Liver (tissue), 8 donors: ENCODE measurements at regions not wholly inside any gene's neighbourhood (a gene's known extent, or its start where the extent isn't known, plus 50 kb on each side); places are given as distances from the start of the nearest gene placed in this dataset.

Experiments used
- DNase-seq: peaks from one replicate; pipeline ENCODE4 v3.0.0-alpha.2; 2017; ENCODE audit warnings: low spot score
- H3K27ac ChIP-seq, 2 donors: one replicate each; pipeline ENCODE4 v1.7.0; 2013; ENCODE audit warnings: inconsistent platforms in 2 of 2, low read length in 2 of 2, control low read depth in 1 of 2, low read depth in 1 of 2, mild to moderate bottlenecking in 1 of 2
- H3K27me3 ChIP-seq, 4 donors: one replicate each; pipeline versions ENCODE4 v1.6.1 to v1.7.0; 2013; ENCODE audit warnings: low read length in 3 of 4, inconsistent platforms in 1 of 4, mild to moderate bottlenecking in 1 of 4, moderate library complexity in 1 of 4; ENCODE audit not compliant: control insufficient read depth in 4 of 4, insufficient read depth in 4 of 4
- H3K36me3 ChIP-seq, 4 donors: one replicate each; pipeline versions ENCODE4 v1.6.1 to v1.7.0; 2013; ENCODE audit warnings: low read length in 3 of 4, mild to moderate bottlenecking in 3 of 4, low read depth in 1 of 4, moderate library complexity in 1 of 4; ENCODE audit not compliant: control insufficient read depth in 4 of 4, insufficient read depth in 3 of 4
- H3K4me1 ChIP-seq, 4 donors: one replicate each; pipeline versions ENCODE4 v1.6.1 to v1.7.0; 2013; ENCODE audit warnings: low read length in 3 of 4, mild to moderate bottlenecking in 3 of 4, moderate library complexity in 1 of 4; ENCODE audit not compliant: control insufficient read depth in 4 of 4, insufficient read depth in 4 of 4
- H3K4me3 ChIP-seq, 3 donors: one replicate each; pipeline versions ENCODE4 v1.6.1 to v1.7.0; 2013; ENCODE audit warnings: low read length in 3 of 3, control low read depth in 1 of 3, low read depth in 1 of 3, mild to moderate bottlenecking in 1 of 3
- H3K9ac ChIP-seq, 2 donors: one replicate each; pipeline ENCODE4 v1.7.0; 2013; ENCODE audit warnings: low read length in 2 of 2, mild to moderate bottlenecking in 2 of 2, moderate library complexity in 2 of 2, control low read depth in 1 of 2, low read depth in 1 of 2
- H3K9me3 ChIP-seq, 4 donors: one replicate each; pipeline versions ENCODE4 v1.6.1 to v1.7.0; 2013; ENCODE audit warnings: low read length in 3 of 4; ENCODE audit not compliant: control insufficient read depth in 4 of 4
- EGR1 ChIP-seq, 2 donors: IDR thresholded peaks; 2 replicates each; pipeline ENCODE4 v1.6.1; 2016 to 2018; ENCODE audit warnings: antibody characterized with exemption in 2 of 2, low read depth in 2 of 2
- FOXA1 ChIP-seq: IDR thresholded peaks from 2 replicates; pipeline ENCODE4 v1.6.1; 2016; ENCODE audit warnings: antibody characterized with exemption
- FOXA2 ChIP-seq: IDR thresholded peaks from 2 replicates; pipeline ENCODE4 v1.6.1; 2016; ENCODE audit warnings: antibody characterized with exemption
- GABPA ChIP-seq, 2 donors: IDR thresholded peaks in 1 of 2; conservative IDR thresholded peaks in 1 of 2; 2 replicates each; pipeline ENCODE4 v1.6.1; 2016; ENCODE audit warnings: antibody characterized with exemption in 2 of 2, mild to moderate bottlenecking in 1 of 2, moderate library complexity in 1 of 2
- HNF4A ChIP-seq, 2 donors: conservative IDR thresholded peaks; 2 replicates each; pipeline ENCODE4 v1.6.1; 2016; ENCODE audit warnings: antibody characterized with exemption in 2 of 2, mild to moderate bottlenecking in 2 of 2
- HNF4G ChIP-seq: IDR thresholded peaks from 2 replicates; pipeline ENCODE4 v1.6.1; 2016; ENCODE audit warnings: antibody characterized with exemption
- JUND ChIP-seq, 2 donors: IDR thresholded peaks; 2 replicates each; pipeline ENCODE4 v1.6.1; 2016; ENCODE audit warnings: antibody characterized with exemption in 2 of 2
- NR2F2 ChIP-seq: IDR thresholded peaks from 2 replicates; pipeline ENCODE4 v1.6.1; 2016; ENCODE audit warnings: antibody characterized with exemption
- RAD21 ChIP-seq, 2 donors: IDR thresholded peaks; 2 replicates each; pipeline ENCODE4 v1.6.1; 2016; ENCODE audit warnings: antibody characterized with exemption in 2 of 2, mild to moderate bottlenecking in 2 of 2
- RXRA ChIP-seq, 2 donors: IDR thresholded peaks; 2 replicates each; pipeline ENCODE4 v1.6.1; 2017 to 2018; ENCODE audit warnings: antibody characterized with exemption in 2 of 2, mild to moderate bottlenecking in 1 of 2
- SP1 ChIP-seq: IDR thresholded peaks from 2 replicates; pipeline ENCODE4 v1.6.1; 2018; ENCODE audit warnings: antibody characterized with exemption, mild to moderate bottlenecking
- TAF1 ChIP-seq: conservative IDR thresholded peaks from 2 replicates; pipeline ENCODE4 v1.6.1; 2016; ENCODE audit warnings: antibody characterized with exemption, mild to moderate bottlenecking
- YY1 ChIP-seq: IDR thresholded peaks from 2 replicates; pipeline ENCODE4 v1.6.1; 2016; ENCODE audit warnings: antibody characterized with exemption, mild to moderate bottlenecking
- WGBS: extraction: QIAGEN DNeasy Blood & Tissue Kit; methylation state at CpG from one replicate; pipeline ENCODE4 v1.1.7; 2013; 5-methylcytosine and 5-hydroxymethylcytosine counted together
- TF ChIP-seq, protein P1 (sequence below): IDR thresholded peaks from 2 replicates; pipeline ENCODE4 v1.6.1; 2016; ENCODE audit warnings: antibody characterized with exemption, mild to moderate bottlenecking
- TF ChIP-seq, protein P2 (sequence below): fragments of 150-350 bp; IDR thresholded peaks from 2 replicates; pipeline ENCODE4 v1.5.1; 2017; ENCODE audit warnings: improper control_type of control experiment, low read depth, low read length; ENCODE audit not compliant: missing input control
- TF ChIP-seq, protein P3 (sequence below): IDR thresholded peaks from 2 replicates; pipeline ENCODE4 v1.6.1; 2016; ENCODE audit warnings: antibody characterized with exemption
- TF ChIP-seq, protein P4 (sequence below): IDR thresholded peaks from 2 replicates; pipeline ENCODE4 v1.6.1; 2016; ENCODE audit warnings: antibody characterized with exemption
- TF ChIP-seq, protein P5 (sequence below): IDR thresholded peaks from 2 replicates; pipeline ENCODE4 v1.6.1; 2016; ENCODE audit warnings: antibody characterized with exemption
- donor health status: healthy.
- donor health status: healthy.
- donor health status: healthy.
- donor health status: healthy.
- donor health status: healthy.

DNA sequence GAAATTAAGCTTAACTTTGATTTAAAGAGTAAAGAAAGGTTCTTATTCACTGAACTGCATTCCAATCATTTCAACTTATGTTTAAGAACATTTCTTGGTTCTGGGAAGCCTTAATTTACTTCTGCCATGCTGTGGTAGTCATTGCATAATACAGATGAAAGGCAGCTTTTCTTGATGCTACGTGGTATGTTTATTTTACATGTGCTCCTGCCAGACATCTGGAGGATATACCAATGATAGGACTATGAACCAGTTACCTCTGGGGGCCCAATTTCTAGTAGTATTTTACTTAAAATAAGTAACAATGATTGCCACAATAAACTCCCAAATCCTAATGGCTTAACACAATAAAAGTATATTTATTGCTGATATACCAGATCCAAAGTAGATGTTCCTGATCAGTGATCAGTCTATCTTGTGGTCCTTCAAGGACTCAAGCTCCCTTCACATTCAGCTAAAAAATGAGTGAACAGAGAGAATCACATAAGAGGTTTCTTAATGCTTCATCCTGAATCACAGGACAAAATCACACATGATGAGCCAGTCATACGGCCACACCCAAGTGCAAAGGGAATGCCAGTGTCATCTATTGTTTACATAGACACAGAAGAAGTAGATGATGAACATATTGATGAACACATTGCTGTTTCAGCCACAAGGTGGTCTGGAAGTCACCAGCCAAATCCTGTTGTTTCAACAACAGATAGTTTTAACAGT is 56.5 kb upstream of the CCN2 start:
- Histone ChIP-seq H3K9me3 (peaks cover 0 to 3% (median 0%) of the 10 kb centered on the region in 4 donors), H3K4me1 (peaks cover 0 to 5% (median 0%) of the 10 kb centered on the region in 4 donors), H3K4me3 (no peak overlapping the region), H3K36me3 (no peaks in the 10 kb centered on the region), H3K27ac (no peak overlapping the region), H3K9ac (no peak overlapping the region), H3K27me3 (no peaks in the 10 kb centered on the region)
- no peak for DNase-seq
- TF ChIP-seq FOXA1 (no peak), GABPA (IDR thresholded peaks at IDR 0.05 in 1 of 2, conservative IDR thresholded peaks at IDR 0.05 in 1 of 2) (no peak), HNF4A (conservative IDR thresholded peaks at IDR 0.05) (no peak), NR2F2 (no peak), TAF1 (no peak), HNF4G (no peak), RAD21 (IDR thresholded peaks at IDR 0.05) (no peak), JUND (IDR thresholded peaks at IDR 0.05) (no peak), EGR1 (IDR thresholded peaks at IDR 0.05; ENCODE audit: low read depth in 2 of 2) (no peak), FOXA2 (no peak), SP1 (no peak), RXRA (IDR thresholded peaks at IDR 0.05) (no peak), YY1 (no peak)
- TF ChIP-seq, protein P1, sequence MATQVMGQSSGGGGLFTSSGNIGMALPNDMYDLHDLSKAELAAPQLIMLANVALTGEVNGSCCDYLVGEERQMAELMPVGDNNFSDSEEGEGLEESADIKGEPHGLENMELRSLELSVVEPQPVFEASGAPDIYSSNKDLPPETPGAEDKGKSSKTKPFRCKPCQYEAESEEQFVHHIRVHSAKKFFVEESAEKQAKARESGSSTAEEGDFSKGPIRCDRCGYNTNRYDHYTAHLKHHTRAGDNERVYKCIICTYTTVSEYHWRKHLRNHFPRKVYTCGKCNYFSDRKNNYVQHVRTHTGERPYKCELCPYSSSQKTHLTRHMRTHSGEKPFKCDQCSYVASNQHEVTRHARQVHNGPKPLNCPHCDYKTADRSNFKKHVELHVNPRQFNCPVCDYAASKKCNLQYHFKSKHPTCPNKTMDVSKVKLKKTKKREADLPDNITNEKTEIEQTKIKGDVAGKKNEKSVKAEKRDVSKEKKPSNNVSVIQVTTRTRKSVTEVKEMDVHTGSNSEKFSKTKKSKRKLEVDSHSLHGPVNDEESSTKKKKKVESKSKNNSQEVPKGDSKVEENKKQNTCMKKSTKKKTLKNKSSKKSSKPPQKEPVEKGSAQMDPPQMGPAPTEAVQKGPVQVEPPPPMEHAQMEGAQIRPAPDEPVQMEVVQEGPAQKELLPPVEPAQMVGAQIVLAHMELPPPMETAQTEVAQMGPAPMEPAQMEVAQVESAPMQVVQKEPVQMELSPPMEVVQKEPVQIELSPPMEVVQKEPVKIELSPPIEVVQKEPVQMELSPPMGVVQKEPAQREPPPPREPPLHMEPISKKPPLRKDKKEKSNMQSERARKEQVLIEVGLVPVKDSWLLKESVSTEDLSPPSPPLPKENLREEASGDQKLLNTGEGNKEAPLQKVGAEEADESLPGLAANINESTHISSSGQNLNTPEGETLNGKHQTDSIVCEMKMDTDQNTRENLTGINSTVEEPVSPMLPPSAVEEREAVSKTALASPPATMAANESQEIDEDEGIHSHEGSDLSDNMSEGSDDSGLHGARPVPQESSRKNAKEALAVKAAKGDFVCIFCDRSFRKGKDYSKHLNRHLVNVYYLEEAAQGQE, result no peak
- TF ChIP-seq, protein P2, sequence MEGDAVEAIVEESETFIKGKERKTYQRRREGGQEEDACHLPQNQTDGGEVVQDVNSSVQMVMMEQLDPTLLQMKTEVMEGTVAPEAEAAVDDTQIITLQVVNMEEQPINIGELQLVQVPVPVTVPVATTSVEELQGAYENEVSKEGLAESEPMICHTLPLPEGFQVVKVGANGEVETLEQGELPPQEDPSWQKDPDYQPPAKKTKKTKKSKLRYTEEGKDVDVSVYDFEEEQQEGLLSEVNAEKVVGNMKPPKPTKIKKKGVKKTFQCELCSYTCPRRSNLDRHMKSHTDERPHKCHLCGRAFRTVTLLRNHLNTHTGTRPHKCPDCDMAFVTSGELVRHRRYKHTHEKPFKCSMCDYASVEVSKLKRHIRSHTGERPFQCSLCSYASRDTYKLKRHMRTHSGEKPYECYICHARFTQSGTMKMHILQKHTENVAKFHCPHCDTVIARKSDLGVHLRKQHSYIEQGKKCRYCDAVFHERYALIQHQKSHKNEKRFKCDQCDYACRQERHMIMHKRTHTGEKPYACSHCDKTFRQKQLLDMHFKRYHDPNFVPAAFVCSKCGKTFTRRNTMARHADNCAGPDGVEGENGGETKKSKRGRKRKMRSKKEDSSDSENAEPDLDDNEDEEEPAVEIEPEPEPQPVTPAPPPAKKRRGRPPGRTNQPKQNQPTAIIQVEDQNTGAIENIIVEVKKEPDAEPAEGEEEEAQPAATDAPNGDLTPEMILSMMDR, result no peak
- TF ChIP-seq, protein P3, sequence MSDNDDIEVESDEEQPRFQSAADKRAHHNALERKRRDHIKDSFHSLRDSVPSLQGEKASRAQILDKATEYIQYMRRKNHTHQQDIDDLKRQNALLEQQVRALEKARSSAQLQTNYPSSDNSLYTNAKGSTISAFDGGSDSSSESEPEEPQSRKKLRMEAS, result no peak
- TF ChIP-seq, protein P4, sequence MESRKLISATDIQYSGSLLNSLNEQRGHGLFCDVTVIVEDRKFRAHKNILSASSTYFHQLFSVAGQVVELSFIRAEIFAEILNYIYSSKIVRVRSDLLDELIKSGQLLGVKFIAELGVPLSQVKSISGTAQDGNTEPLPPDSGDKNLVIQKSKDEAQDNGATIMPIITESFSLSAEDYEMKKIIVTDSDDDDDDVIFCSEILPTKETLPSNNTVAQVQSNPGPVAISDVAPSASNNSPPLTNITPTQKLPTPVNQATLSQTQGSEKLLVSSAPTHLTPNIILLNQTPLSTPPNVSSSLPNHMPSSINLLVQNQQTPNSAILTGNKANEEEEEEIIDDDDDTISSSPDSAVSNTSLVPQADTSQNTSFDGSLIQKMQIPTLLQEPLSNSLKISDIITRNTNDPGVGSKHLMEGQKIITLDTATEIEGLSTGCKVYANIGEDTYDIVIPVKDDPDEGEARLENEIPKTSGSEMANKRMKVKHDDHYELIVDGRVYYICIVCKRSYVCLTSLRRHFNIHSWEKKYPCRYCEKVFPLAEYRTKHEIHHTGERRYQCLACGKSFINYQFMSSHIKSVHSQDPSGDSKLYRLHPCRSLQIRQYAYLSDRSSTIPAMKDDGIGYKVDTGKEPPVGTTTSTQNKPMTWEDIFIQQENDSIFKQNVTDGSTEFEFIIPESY, result no peak
- TF ChIP-seq, protein P5, sequence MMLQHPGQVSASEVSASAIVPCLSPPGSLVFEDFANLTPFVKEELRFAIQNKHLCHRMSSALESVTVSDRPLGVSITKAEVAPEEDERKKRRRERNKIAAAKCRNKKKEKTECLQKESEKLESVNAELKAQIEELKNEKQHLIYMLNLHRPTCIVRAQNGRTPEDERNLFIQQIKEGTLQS, result no peak
- 70% methylated on average over 2 of the region's 2 CpGs for WGBS
